T47D (cell line): ENCODE measurements at regions not wholly inside any gene's neighbourhood (a gene's known extent, or its start where the extent isn't known, plus 50 kb on each side); places are given as distances from the start of the nearest gene placed in this dataset.
"Not testable (repeated sequence)": the region's sequence is repeated elsewhere in the genome, so short reads cannot be mapped to it uniquely, and the experiment has no call there.

Experiments used
- DNase-seq, 2 experiments: peaks; one replicate each; pipeline versions ENCODE4 v3.0.0 to v3.0.0-alpha.2; 2011 to 2012; ENCODE audit warnings: low read depth in 1 of 2, low spot score in 1 of 2
- JUND ChIP-seq: IDR thresholded peaks from 2 replicates; pipeline ENCODE4 v1.6.1; 2012; ENCODE audit warnings: low read depth
- in situ Hi-C: cut with HindIII; loops from 2 replicates; pipeline ENCODE4 v1.10.0; 2016; ENCODE audit warnings: low sequenced_read_pairs, low pct_unique_long_range_greater_than_20kb

- in situ Hi-C loops = no loop called here
- TF ChIP-seq JUND = no peak
- DNase-seq = no peak
Measured at GRCh38 chr6:849075-849506, 156.2 kb upstream of the EXOC2 start.

- no peak for DNase-seq
- in situ Hi-C loops = no loop called here
- TF ChIP-seq JUND = no peak
Measured at GRCh38 chr6:845566-845965, 152.6 kb upstream of the EXOC2 start.

GRCh38 chr6:845101-845500 lies 152.2 kb upstream of the EXOC2 start:
- TF ChIP-seq JUND = no peak
- in situ Hi-C loops = no loop called here
- no peak for DNase-seq

- in situ Hi-C loops = no loop called here
- peak in 1 of 2 experiments; percentile 15 for DNase-seq
- TF ChIP-seq JUND = no peak
Measured at GRCh38 chr6:842141-842540, 149.2 kb upstream of the EXOC2 start.

- no peak for DNase-seq
- in situ Hi-C loops = no loop called here
- TF ChIP-seq JUND = no peak
Measured at GRCh38 chr6:841569-841968, 148.6 kb upstream of the EXOC2 start.

GRCh38 chr6:839201-839600 lies 146.3 kb upstream of the EXOC2 start:
- DNase-seq = no peak
- TF ChIP-seq JUND = no peak
- in situ Hi-C loops = no loop called here

GRCh38 chr6:837380-837779 lies 144.4 kb upstream of the EXOC2 start:
- peak in 1 of 2 experiments; percentile 23 for DNase-seq
- no peak for TF ChIP-seq JUND
- in situ Hi-C loops = no loop called here

- TF ChIP-seq JUND = no peak
- DNase-seq = no peak
- in situ Hi-C loops = no loop called here
Measured at GRCh38 chr6:836276-836853, 143.4 kb upstream of the EXOC2 start.

- in situ Hi-C loops = no loop called here
- TF ChIP-seq JUND = no peak
- no peak for DNase-seq
Measured at GRCh38 chr6:835476-836160, 142.7 kb upstream of the EXOC2 start.

GRCh38 chr6:834866-835265 lies 141.9 kb upstream of the EXOC2 start:
- in situ Hi-C loops = no loop called here
- TF ChIP-seq JUND = no peak
- DNase-seq = no peak

- in situ Hi-C loops = no loop called here
- DNase-seq = no peak
- TF ChIP-seq JUND = no peak
Measured at GRCh38 chr6:834190-834589, 141.3 kb upstream of the EXOC2 start.

GRCh38 chr6:832804-833203 lies 139.9 kb upstream of the EXOC2 start:
- in situ Hi-C loops, DNase-seq: not testable (repeated sequence)

GRCh38 chr6:830667-831327 lies 137.9 kb upstream of the EXOC2 start:
- no peak for TF ChIP-seq JUND
- in situ Hi-C loops = no loop called here
- DNase-seq = no peak
